ENCODE measurements at regions not wholly inside any gene's neighbourhood (a gene's known extent, or its start where the extent isn't known, plus 50 kb on each side); places are given as distances from the start of the nearest gene placed in this dataset.

DNA sequence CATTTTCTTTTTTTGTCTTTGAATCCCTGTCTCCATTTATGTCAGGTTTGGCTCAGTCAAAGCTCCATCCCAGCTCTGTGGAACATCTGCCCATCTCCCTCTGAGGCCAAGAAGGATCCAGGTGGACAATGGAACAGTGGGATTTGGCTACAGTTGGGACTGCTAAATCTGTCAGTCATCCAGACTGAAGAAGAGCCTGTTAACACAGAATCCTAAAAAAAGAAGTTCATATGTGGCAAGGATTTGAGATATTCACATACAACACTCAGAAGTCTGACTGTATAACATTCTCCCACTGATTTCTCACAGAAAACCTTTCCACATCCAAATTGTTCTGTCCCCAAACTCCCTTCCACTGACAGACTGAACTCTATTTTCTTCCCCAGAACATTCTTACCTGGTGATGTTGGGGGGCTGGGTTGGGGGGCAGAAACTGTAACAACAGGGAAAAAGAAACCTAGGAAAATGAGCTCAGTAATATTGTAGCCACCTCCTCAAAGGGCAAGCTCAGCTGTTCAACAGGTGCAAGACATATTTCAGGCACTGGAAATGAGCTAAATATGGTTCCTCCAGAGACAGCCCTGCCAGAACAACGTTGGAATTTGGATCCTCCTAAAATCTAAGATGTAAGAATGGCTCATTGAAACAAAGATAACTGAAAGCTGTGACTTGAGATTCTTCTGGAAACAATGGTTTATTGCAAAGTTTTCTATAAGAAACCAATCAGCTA lies 301.5 kb upstream of the CDH5 start:
- TF ChIP-seq, protein P1, sequence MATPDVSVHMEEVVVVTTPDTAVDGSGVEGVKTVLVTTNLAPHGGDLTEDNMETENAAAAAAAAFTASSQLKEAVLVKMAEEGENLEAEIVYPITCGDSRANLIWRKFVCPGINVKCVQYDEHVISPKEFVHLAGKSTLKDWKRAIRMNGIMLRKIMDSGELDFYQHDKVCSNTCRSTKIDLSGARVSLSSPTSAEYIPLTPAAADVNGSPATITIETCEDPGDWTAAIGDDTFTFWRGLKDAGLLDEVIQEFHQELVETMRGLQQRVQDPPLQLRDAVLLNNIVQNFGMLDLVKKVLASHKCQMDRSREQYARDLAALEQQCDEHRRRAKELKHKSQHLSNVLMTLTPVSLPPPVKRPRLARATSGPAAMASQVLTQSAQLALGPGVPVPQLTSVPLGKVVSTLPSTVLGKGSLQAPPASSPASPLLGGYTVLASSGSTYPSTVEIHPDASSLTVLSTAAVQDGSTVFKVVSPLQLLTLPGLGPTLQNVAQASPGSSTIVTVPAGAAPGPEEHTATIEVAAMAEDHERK (CRISPR knock-in tag; IDR thresholded peaks at IDR 0.05; ENCODE audit: low read depth), result no peak
- TF ChIP-seq, protein P2, sequence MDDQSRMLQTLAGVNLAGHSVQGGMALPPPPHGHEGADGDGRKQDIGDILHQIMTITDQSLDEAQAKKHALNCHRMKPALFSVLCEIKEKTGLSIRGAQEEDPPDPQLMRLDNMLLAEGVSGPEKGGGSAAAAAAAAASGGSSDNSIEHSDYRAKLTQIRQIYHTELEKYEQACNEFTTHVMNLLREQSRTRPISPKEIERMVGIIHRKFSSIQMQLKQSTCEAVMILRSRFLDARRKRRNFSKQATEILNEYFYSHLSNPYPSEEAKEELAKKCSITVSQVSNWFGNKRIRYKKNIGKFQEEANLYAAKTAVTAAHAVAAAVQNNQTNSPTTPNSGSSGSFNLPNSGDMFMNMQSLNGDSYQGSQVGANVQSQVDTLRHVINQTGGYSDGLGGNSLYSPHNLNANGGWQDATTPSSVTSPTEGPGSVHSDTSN (CRISPR knock-in tag; IDR thresholded peaks at IDR 0.05; ENCODE audit: borderline replicate concordance), result no peak
- TF ChIP-seq, protein P3, sequence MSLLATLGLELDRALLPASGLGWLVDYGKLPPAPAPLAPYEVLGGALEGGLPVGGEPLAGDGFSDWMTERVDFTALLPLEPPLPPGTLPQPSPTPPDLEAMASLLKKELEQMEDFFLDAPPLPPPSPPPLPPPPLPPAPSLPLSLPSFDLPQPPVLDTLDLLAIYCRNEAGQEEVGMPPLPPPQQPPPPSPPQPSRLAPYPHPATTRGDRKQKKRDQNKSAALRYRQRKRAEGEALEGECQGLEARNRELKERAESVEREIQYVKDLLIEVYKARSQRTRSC (CRISPR knock-in tag; IDR thresholded peaks at IDR 0.05; ENCODE audit: low read depth), result no peak
- TF ChIP-seq EZH2 (conservative IDR thresholded peaks at IDR 0.05; ENCODE audit: low read depth, low read length) (no peak), ZNF329 (CRISPR knock-in tag; IDR thresholded peaks at IDR 0.05; ENCODE audit: low read depth) (no peak), ESRRA (CRISPR knock-in tag; IDR thresholded peaks at IDR 0.05; ENCODE audit: low read depth) (no peak), ZBTB1 (CRISPR knock-in tag; IDR thresholded peaks at IDR 0.05; ENCODE audit: borderline replicate concordance) (no peak), TRIM24 (CRISPR knock-in tag; IDR thresholded peaks at IDR 0.05) (no peak), TP53 (CRISPR knock-in tag; conservative IDR thresholded peaks at IDR 0.05) (no peak), DR1 (CRISPR knock-in tag; IDR thresholded peaks at IDR 0.05) (no peak)
- TF ChIP-seq, protein P4, sequence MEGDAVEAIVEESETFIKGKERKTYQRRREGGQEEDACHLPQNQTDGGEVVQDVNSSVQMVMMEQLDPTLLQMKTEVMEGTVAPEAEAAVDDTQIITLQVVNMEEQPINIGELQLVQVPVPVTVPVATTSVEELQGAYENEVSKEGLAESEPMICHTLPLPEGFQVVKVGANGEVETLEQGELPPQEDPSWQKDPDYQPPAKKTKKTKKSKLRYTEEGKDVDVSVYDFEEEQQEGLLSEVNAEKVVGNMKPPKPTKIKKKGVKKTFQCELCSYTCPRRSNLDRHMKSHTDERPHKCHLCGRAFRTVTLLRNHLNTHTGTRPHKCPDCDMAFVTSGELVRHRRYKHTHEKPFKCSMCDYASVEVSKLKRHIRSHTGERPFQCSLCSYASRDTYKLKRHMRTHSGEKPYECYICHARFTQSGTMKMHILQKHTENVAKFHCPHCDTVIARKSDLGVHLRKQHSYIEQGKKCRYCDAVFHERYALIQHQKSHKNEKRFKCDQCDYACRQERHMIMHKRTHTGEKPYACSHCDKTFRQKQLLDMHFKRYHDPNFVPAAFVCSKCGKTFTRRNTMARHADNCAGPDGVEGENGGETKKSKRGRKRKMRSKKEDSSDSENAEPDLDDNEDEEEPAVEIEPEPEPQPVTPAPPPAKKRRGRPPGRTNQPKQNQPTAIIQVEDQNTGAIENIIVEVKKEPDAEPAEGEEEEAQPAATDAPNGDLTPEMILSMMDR (CRISPR knock-in tag; IDR thresholded peaks at IDR 0.05), result no peak
- TF ChIP-seq, protein P5, sequence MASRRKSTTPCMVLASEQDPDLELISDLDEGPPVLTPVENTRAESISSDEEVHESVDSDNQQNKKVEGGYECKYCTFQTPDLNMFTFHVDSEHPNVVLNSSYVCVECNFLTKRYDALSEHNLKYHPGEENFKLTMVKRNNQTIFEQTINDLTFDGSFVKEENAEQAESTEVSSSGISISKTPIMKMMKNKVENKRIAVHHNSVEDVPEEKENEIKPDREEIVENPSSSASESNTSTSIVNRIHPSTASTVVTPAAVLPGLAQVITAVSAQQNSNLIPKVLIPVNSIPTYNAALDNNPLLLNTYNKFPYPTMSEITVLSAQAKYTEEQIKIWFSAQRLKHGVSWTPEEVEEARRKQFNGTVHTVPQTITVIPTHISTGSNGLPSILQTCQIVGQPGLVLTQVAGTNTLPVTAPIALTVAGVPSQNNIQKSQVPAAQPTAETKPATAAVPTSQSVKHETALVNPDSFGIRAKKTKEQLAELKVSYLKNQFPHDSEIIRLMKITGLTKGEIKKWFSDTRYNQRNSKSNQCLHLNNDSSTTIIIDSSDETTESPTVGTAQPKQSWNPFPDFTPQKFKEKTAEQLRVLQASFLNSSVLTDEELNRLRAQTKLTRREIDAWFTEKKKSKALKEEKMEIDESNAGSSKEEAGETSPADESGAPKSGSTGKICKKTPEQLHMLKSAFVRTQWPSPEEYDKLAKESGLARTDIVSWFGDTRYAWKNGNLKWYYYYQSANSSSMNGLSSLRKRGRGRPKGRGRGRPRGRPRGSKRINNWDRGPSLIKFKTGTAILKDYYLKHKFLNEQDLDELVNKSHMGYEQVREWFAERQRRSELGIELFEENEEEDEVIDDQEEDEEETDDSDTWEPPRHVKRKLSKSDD (CRISPR knock-in tag; IDR thresholded peaks at IDR 0.05; ENCODE audit: low read depth), result no peak
